Esophagus squamous epithelium (tissue), 4 donors: ENCODE measurements at regions not wholly inside any gene's neighbourhood (a gene's known extent, or its start where the extent isn't known, plus 50 kb on each side); places are given as distances from the start of the nearest gene placed in this dataset.

Experiments
- CTCF ChIP-seq, 6 experiments: fragments of 450-650 bp in 4 of 6; fragments of 200-600 bp in 2 of 6; sonication (generic) in 2 of 6; IDR thresholded peaks; one replicate each; pipeline ENCODE4 v1.5.1; 2016 to 2019; ENCODE audit warnings: antibody characterized with exemption in 6 of 6, mild to moderate bottlenecking in 4 of 6, moderate library complexity in 4 of 6
- POLR2A ChIP-seq, 4 donors: fragments of 450-650 bp; IDR thresholded peaks; one replicate each; pipeline ENCODE4 v1.6.1; 2017; ENCODE audit warnings: antibody characterized with exemption in 4 of 4, mild to moderate bottlenecking in 4 of 4, moderate library complexity in 3 of 4

- TF ChIP-seq CTCF (IDR thresholded peaks at IDR 0.05) (no peak), POLR2A (IDR thresholded peaks at IDR 0.05) (no peak)
Measured at GRCh38 chr13:21960108-21960507, 289.2 kb downstream of the FGF9 start.
